ENCODE measurements at regions not wholly inside any gene's neighbourhood (a gene's known extent, or its start where the extent isn't known, plus 50 kb on each side); places are given as distances from the start of the nearest gene placed in this dataset.

DNA sequence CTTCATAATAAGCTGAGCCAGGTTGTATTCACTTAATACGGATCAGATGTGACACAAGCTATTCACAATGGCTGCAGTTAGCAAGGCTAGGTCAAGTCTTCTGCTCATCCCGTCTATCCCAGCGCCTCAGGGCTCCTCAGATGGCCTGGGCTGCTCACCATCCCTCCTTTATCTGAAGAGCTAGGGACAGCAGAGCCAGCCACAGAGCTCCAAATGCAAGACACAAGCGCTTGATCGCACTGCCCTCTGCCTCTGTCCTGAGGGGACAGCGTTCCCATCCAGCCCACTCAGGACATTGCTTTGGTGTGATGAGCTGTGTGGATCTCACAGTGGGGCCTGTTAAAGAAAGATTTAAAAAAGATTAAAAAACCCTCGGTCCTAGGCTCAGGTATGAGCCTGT lies 254.4 kb upstream of the HS6ST1 start:
- no peak overlapping the region for H3K4me3 ChIP-seq (ENCODE audit: low read length)
- TF ChIP-seq, protein P1, sequence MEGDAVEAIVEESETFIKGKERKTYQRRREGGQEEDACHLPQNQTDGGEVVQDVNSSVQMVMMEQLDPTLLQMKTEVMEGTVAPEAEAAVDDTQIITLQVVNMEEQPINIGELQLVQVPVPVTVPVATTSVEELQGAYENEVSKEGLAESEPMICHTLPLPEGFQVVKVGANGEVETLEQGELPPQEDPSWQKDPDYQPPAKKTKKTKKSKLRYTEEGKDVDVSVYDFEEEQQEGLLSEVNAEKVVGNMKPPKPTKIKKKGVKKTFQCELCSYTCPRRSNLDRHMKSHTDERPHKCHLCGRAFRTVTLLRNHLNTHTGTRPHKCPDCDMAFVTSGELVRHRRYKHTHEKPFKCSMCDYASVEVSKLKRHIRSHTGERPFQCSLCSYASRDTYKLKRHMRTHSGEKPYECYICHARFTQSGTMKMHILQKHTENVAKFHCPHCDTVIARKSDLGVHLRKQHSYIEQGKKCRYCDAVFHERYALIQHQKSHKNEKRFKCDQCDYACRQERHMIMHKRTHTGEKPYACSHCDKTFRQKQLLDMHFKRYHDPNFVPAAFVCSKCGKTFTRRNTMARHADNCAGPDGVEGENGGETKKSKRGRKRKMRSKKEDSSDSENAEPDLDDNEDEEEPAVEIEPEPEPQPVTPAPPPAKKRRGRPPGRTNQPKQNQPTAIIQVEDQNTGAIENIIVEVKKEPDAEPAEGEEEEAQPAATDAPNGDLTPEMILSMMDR (IDR thresholded peaks at IDR 0.05; ENCODE audit: insufficient read depth, low read depth, low read length, missing control alignments), result no peak
- DNase-seq (ENCODE audit: low read depth), result no peak

DNA sequence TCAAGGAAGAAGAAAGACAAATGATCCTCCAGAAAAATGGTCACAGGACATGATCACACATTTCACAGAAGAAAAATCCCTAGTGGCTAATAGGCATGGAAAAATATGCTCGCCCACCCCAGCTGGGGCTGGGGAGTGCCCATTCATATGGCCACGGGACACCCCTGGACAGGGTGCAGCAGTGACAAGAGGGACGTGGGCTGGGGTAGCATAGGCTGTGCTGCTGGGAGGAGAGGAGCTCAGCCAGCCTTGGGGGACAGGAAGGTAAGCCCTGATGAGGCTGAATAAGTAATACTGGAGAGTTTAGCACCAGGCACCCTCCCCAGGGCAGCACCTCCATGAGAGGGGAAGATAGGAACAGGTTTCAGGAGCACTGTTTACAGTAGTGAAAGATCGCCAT lies 254.9 kb upstream of the HS6ST1 start:
- TF ChIP-seq, protein P1 (IDR thresholded peaks at IDR 0.05; ENCODE audit: insufficient read depth, low read depth, low read length, missing control alignments), result no peak
- no peak overlapping the region for H3K4me3 ChIP-seq (ENCODE audit: low read length)
- DNase-seq (ENCODE audit: low read depth), result no peak

DNA sequence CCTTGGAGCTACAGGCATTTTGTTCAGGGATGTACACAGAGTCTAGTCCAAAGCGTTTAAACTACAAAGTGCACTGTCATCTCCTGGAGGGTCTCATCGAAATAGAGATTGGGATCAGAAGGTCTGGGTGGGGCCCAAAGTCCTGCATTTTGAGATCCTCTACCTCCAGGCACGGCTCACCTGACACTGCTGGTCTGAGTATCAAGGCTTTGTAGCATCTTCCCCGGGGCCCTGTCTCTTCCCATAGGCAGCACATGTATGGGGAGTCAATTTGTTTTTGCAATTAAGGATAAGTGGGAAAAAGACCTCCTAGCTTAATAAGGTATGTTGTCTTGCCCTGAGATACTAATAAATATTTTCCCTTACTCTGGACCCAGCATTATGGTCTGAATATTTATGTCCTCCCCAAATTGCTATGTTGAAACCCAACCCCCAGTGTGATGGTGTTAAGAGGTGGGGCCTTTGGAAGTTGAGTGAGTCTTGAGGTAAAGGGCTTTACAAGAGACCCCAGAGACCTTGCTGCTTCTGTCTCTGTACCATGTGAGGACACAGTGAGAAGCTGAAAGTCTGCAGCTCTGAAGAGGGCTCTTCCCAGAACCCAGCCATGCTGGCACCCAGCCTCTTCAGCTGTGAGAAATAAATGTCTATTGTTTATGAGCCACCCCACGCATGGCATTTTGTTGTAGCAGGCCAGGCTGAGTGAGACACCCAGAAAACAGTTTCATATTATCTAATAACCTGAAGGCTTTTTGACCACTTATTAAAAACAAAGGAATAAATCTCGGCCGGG lies 258.7 kb upstream of the HS6ST1 start:
- H3K4me3 ChIP-seq (ENCODE audit: low read length), result no peak overlapping the region
- DNase-seq (ENCODE audit: low read depth), result no peak
- TF ChIP-seq, protein P1 (IDR thresholded peaks at IDR 0.05; ENCODE audit: insufficient read depth, low read depth, low read length, missing control alignments), result no peak

DNA sequence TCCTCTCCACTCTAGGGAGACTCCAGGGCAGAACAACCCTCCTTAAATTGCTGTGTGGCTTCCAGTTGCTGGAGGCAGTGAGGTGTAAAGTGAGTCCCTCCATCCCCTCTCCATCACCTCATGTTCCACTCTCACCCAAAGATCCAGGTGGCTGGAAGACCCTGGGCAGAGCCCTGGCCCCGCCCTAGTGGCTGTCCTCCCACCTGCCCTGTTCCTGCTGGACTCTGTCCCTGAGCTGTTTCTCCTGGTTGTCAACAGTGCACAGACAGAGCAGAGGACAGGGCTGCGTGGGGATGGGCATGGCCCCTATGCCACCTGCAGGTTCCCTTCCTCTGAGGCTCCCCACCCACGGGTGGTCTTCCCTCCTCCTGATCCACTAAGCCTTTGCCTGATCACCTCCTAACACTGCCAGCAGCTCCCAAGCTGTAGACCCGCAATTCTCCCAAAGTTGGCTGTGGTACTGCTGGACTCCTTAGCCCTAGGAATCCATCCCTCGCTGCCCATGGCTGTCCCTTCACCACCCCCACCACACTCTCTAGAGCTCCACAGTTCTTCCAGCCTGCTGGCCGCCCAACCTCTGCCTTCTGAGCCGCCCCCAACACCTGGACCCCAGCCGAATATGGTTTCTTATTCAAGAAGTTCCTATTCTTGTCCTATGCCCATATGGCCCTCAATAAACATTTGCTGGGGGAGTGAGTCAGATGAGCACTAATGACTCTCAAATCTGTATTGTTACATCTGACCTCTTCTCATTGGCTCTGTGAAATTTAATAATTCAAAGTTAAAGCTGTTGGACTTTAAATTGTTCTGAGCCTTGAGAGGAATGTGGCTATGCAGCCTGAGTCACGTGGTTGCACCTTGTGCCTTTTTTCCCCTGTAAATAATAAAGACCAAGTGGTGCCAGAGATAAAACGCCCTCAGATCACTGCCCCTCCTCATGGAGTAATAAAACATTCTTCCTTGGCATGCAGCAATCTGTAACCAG lies 260.0 kb upstream of the HS6ST1 start:
- TF ChIP-seq, protein P1 (IDR thresholded peaks at IDR 0.05; ENCODE audit: insufficient read depth, low read depth, low read length, missing control alignments), result no peak
- no peak for DNase-seq (ENCODE audit: low read depth)
- H3K4me3 ChIP-seq (ENCODE audit: low read length), result no peak overlapping the region

DNA sequence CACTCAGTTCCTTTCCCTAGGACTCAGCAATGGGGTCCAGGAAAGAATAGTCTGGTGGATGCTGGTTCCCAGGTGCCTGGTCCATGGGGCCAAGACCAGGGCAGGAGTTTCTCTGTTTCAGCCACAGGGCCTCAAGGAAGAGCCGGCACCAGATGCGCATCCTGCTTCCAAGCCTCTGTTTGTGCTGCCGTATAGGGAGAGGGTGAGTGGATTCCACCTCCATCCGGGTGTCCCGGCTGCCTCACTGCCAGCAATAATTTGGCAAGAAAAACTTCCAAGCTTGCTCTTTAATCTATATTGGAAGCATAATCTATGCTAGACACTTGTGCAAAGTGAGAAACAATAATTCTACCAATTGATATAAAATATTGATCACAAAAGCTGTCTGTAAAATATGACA lies 261.2 kb upstream of the HS6ST1 start:
- TF ChIP-seq, protein P1 (IDR thresholded peaks at IDR 0.05; ENCODE audit: insufficient read depth, low read depth, low read length, missing control alignments), result no peak

DNA sequence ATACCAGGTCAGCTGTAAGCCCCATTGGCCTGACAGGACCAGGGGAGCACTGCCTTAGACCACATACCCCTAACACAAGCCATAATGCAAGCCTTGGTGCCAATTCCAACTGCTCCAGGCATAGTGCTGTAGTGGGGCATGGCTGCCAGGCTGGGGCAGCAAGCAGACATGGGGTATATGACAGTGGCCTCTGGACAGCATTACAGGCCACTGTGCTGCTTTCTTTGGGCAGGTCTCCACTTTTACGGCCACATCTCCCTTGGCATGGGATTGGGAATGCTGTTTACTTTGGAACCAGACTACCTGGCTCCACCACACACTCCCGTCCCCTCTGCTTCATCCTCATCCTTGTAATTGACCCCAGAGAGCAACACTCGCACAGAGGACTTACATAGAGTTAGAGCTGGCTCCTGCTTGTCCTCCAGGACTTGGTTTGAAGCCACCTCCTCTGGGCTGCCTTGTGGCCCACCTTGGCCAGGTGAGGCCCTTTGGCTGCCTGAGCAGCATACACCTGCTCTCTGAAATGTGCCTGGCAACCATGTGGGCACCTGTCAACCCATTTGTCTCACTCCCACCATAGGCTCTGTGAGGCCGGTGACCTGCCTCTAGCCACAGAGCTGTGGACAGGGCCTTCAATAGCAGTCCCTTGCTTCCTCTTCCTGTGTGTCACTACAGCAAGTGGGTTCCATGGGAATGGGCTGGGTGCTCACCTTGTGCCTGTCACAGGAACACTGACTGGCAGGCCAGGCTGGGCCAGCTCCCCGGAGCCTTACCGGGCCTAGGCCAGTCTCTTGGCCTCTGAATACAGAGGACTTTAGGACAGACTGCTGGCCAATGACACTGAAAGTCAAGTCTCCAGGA lies 262.6 kb upstream of the HS6ST1 start:
- no peak for DNase-seq (ENCODE audit: low read depth)
- no peak overlapping the region for H3K4me3 ChIP-seq (ENCODE audit: low read length)
- TF ChIP-seq, protein P1 (IDR thresholded peaks at IDR 0.05; ENCODE audit: insufficient read depth, low read depth, low read length, missing control alignments), result no peak

More for the DNA sequence above, 261.2 kb upstream of the HS6ST1 start:
- no peak for DNase-seq (ENCODE audit: low read depth)
- no peak overlapping the region for H3K4me3 ChIP-seq (ENCODE audit: low read length)

Data from epithelial cell of esophagus (primary cell).